HL-60/S4 treated with retinoic acid at 250 ng/mL for 4 days and 3 days (cell line): ENCODE measurements at regions not wholly inside any gene's neighbourhood (a gene's known extent, or its start where the extent isn't known, plus 50 kb on each side); places are given as distances from the start of the nearest gene placed in this dataset.

Experiments used
- in situ Hi-C: fragments of 300-500 bp; cut with MboI; formaldehyde crosslinking; loops from 2 replicates; pipeline ENCODE4 v1.7.0; 2022; ENCODE audit warnings: low sequenced_read_pairs

DNA sequence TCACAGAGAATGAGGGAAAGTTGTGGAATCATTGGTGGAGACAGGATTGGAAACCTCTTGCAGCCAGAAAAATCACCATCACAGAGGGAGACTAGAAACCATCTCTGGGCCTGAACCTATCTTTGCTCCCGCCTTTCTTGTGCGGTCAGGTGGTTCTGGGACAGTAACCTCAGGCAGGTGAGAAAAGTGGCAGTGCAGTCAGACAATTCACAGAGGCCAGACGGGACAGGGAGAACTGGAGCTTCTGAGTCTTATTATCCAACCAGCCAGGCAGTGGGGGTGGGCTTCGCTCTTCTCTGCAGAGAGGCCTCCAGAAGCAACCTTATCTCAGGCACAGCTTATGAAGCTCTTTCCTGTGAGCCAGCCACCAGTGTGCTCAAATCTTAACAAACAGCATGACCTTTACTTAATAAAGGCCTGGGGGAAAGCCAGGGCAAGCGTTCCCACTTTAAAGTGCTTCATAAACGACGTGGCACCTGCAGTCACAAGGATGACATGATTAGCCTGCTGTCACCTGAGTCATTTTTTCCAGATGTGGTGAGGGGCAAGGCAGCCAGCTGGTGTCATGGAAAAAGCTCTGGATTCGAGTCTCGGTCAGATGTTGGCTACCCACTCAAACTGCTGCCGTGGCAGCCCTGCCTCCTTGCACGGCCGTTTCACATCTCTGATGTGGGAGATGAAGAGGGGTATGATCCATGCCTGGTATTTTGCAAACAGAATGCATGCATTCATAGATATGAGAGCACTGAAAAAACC, 109.7 kb downstream of the B3GNT2 start:
- in situ Hi-C loops: no loop called here

DNA sequence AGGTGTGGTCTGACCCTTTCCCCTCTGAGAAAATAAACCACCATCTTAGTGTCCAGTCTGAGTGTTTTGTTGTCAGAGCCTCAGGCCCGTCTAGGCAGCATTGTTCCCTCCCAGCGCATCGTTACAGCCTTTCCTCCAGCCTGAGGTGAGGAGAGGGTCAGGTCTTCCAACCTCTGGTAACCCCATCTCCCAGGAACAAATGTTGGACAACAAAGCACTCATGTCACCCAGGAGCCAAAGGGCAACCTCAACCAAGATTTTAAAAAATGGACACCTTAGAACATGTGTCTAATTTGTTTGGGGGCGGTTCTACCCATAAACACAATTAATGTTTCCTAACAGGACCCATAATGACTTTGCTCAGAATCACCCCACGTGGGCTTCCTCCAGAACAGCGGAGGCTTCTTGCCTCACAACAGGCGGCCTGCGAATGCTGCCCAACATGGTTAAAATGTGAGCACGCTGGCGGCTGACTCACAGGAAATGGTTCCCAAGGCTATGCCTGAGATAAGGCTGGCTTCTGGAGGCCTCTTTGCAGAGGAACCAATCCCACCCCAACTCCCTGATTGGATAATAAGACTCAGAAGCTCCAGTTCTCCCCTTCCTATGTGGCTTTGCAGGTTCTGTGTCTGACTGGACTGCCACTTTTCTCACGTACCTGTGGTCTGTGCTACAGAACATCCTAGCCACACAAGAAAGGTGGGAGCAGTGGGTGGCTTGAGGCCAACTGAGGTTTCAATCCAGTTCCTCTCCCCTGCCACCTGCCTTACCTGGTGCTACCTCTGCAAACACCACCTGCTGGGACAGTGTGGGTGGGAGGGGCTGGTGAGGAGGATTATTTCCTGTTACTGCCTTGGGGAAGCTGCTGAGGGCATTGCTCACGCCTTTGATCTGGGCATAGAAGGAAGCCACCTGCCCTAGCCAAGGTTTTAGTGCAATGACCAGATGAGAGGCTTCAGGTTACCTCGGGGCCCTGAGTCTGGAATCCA, 108.8 kb downstream of the B3GNT2 start:
- in situ Hi-C loops: no loop called here

DNA sequence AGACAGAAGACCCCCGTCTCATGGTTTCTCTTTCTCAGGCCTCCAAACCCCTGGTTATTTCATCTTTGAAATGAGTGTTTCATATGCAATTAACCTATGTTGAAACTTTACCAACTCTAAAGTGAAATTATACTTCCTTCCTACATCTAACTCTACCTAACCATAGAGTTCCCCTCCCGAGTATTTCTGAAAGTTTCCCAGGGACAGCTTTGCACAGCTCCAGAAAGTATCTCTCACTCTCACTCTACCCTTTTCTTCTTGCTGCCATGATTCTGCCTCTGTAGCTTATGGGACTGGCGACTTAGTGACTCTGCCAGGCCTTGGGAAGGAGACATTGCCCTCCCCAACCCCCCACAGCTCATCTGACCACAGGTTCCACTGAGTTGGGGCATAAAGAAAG, 107.9 kb downstream of the B3GNT2 start:
- in situ Hi-C loops: no loop called here

DNA sequence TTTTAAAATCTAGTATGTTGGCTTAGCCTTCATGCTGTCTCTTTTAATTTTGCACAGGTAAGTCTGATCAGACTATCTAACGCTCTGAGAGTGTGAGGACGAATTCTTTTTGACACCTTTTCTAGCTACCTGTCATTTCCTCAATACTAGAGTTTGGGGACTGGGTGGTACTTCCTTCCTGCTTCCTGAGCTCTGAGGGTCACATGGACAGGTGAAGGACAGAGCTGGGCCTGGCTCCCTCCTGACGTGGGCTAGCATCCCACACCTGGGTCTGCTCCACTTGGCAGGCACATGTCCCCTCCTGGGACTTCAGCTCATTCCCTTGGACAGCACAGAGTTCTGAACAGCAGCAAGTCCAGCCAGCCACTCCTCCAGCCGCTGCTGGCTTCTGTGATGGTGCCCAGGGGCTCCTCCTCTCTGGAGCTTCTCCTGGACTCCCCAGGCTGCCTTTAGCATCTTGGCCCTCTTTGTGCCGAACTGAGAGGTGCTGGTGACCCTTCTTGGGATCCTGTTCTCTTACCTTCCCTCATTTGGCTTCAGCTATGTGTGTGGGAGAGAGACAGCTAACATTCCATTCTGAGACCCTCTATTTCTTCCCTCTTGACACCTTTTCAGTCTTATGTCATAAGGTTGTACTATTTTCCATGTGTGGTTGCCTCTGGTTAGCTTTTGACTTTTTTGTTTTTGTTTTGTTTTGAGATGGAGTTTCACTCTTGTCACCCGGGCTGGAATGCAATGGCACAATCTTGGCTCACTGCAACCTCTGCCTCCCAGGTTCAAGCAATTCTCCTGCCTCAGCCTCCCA, 106.9 kb downstream of the B3GNT2 start:
- in situ Hi-C loops: no loop called here

DNA sequence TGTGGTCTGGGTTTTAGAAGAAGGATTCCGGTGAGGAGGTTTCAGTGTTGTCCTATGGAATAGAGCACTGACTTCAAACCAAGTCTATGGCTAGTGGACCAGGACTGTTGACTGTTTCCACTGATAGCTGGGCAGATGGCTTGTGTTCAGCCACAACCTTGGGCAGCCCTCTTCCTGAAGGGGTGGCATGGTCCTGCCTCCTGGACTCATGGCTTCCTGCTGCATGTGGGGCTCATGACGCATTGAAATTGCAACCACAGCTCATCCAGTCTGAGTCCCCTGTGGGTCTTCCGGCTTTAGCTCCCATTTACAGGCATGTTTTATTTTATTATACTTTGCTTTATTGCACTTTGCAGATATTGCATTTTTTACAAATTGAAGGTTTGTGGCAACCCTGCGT, 105.0 kb downstream of the B3GNT2 start:
- in situ Hi-C loops: no loop called here

DNA sequence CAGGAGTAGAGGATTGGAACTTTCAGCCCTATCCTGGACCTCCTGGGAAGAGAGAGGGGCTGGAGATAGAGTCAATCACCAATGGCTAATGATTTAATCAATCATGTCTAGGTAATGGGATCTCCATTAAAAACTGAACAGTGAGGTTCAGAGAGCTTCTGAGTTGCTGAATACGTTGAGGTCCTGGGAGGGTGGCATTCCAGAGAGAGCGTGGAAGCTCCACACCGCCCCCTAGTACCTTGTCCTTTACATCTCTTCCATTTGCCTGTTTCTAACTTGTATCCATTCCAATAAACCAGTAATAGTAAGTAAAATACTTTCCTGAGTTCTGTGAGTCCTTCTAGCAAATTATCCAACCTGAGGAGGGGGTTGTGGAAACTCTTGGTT, 101.7 kb downstream of the B3GNT2 start:
- in situ Hi-C loops: no loop called here

DNA sequence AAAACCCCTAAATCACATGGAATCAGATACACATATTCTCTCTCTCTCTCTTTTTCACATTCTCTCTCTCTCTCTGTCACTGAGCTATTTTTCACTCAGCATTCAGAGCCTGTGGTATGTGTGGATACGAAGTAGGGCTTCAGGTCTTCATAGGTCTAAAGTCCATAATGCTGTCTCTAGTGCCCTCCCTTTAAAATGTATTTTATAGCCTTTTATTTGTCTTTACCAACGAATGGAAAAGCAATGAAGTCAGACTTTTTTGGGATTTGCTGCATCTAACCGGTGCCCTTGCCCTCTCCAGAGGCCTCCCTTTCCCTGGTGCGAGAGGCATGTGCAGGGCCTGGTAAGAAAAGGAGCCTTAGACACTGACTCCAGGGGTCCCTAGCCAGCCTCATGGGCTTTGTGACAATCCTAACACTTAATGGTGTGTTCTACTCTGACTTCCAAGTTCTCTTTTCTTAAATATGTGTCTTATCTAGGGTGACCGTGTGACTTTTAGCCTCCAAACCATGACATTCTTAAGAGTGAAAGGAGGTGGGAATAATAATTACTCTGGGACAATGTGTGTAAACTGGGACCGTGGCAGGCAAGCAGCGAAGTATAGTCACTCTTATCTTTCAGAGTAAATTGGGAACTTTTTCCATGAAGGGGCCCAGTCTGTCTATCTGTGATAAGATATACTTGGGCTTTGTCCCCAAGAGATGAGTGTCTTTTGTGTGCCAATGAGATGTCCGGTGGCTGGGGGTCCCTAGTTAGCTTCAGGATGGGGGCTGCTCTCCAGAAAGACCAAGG, 101.1 kb downstream of the B3GNT2 start:
- in situ Hi-C loops: no loop called here

DNA sequence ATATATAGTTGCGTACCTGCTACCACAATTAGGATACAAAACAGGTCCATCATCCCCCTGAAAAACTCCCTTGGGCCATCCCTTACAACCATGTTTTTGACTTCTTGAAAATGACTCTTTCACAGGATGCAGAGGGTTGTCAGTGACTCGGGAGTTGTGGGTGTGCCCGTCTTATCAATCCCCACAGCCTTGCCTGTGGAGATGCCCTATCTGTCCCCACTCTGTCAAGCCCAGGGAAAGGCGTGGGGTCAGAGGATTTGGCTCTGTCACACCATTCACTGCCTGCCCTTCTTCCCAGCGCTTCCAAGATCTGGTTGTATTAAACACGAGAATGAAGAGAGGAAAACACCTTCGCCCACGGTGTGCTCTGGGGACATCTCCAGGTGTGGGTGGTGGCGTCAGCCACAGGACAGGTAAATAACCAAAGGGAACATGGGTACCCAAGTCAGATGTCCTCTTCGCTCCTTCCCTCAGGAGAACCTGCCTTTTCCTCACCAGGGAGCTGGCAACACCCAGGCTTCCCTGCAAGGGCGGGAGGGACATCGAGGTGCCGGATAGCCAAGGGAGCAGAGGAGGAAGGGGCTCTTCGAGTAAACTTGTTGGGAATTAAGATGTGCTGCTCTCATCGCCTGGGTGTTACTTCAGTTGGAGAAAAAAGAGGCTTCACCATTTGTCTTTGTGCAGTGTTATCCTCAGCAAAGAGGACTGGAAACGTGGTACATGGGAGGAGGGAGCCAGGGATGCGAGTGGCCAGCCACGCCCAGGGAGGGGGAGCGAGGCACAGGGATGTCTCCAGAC, 100.3 kb downstream of the B3GNT2 start:
- in situ Hi-C loops: no loop called here

DNA sequence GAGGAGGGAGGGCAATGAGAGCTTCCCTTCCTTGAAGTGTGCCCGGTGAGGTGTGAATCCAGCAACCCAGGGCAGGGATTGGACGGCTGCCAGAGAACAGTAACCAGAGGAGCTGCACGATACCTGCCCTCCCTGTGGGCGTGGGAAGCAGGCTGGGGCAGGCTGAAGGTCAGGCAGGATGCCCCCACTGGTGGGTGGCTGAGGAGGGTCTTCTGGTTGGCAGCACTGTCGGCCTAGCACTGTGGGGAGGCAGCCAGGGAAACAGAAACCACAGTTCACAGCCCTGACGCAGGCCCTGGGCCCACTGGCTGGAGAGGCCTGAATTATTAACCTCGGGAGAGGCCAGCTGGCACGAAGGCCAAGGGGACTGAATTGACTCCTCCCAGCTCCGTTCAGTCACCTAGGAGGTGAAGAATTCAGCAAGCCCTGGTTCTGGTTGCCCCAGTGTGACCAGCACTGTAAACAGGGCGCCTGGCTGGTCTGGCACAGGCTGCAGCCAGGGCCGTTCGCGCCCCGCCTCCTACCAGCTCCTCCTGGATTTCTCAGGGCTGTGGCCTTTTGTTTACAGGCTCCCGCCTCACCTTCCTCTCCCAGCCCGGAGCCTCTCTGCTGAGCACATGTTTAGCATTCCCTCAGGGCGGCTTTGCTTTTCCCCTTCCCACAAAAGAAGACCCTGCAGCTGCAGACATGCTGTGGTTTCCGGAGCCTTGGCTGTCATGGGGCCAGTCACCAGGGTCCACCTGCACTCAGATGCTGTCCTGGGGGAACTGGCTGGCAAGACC, 97.8 kb downstream of the B3GNT2 start:
- in situ Hi-C loops: no loop called here

DNA sequence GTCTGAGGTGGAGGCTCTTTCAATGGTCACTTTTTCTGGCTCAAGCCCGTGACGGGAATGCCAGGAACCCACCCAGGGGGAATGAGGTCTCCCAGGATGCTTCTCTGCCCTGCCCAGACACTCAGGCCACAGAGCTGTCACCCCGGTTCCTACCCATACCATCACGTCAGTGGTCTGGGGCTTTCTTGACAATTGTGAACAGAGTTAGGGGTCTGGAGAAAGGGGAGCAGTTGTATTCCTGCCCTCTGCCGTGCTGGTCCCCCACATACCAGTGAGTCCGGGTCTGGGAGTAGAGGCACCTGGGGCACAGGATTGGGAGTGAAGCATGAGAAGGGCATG, 97.2 kb downstream of the B3GNT2 start:
- in situ Hi-C loops: no loop called here

DNA sequence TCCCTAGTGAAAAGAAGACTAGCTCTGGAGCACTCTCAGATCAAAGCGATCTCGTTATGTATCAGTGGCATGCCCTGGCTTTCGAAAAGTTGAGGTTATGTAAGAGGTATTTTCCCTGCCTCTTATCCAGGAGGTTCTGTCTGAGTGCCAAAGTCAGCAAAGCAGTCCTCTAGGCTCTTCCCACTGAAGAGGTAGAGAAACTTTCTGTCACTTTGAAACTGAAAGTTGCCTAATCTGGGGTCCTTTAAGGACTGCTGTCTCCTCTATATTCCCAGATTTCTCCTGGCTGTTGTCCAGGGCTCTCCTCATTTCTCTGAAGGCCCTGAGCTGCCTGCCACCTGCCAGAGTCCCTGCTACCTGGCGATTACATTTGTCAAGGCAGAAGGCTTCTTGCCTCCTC, 96.3 kb downstream of the B3GNT2 start:
- in situ Hi-C loops: no loop called here

DNA sequence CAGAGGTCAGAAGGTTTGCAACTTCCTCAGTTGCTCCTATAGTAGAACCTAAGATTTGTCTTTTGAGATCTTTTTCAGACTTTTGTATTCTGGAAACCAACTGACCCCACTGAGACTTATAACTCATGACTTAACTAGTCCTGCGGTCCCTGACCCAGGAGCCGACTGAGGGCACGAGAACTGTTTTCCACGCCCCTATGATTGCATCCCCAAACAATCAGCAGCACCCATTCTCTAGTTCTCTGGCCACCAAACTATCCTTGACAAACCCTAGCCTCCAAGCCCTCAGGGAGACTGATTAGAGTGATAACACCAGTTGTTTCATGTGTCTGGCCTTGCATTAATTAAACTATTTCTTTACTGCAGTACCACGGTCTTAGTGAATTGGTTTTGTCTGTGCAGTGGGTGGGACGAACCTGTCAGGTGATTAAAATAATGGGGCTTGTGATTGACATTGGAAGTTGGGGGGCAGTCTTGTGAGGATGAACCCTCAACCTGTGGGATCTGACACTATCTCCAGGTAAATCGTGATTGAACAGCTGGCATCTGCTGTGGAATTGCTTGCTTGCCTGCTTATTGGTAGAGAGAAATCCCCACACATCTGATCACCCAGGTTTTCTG, 95.7 kb downstream of the B3GNT2 start:
- in situ Hi-C loops: no loop called here

DNA sequence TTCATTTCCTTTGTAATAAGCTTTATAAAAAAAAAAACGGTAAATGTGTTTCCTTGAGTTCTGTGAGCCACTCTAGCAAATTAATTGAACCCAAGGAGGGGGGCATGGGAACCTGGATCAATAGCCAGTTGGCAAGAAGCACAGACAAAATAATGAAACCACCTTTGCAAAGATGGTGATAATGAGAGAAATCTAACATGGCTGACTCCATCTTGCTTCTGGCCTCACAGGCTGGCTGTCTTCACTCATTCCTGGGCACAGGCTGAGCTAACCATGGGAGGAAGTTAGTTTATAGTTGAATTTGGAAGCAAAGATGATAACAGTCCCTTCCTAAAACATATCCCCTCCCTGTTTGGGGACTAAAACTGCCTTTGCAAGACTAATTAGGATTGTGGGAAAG, 95.1 kb downstream of the B3GNT2 start:
- in situ Hi-C loops: no loop called here

DNA sequence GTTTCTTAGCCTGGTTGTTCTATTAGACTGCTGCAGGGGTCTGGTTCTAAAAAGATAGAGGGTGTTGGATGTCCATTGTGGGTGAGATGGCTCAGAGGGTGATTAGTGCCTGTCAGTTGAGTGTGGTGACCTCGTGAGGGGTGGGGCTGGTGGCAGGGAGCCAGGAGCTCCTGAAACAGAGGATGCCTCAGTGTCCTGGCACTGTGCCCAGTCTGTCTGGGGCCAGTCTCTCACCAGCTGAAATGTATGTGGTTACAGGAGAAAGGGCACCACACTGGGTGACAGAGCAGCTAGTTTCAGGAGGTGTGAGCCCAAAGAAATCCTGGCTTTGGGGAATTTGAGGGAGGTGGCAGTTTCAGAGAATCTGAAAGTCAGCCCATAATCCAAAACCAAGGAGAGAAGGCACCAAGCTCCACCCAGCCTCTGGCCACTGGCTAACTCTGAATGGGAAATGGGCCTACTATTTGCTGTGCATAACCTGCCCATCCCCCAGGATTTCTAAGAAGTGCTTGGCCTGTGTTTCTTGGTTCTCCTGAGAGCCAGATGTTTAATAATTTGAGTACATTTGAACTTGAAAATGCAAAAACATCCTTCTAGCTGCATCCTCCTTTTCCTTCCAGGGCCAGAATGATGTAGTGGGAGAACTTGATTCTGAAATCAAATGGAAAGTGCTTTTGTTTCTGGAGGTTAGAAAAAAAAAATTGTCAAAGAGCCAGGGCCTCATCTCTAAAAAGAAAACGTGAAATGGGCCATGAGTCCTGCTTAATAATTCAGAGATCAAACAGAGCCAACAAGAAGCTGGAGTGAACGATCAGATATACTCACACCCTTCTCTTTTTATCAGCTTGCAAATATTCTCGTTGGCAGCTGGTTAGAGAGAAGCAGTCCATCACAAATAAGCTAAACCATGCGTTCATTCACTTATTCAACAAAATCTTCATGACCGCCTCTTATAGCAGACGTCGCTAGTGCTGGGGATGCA, 92.3 kb downstream of the B3GNT2 start:
- in situ Hi-C loops: no loop called here

DNA sequence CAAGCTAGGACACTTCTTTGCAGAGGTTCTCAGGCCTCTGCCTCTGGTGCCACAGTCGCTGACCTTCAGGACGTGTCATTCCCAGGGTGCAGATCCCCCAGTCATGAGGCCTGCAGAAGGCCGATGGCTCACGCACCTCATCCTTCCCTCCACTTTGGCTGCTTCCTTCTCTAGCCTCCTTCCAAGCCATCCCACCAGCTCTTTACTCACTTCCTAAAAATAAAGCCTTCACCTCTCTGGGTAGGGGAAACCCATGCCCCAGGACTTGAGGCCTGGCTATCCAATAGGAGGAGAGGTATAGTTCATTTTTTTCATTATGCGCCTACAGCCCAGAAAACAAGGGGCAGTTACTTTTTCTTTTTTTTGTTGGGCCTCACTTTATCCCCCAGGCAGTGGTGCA, 91.4 kb downstream of the B3GNT2 start:
- in situ Hi-C loops: no loop called here

DNA sequence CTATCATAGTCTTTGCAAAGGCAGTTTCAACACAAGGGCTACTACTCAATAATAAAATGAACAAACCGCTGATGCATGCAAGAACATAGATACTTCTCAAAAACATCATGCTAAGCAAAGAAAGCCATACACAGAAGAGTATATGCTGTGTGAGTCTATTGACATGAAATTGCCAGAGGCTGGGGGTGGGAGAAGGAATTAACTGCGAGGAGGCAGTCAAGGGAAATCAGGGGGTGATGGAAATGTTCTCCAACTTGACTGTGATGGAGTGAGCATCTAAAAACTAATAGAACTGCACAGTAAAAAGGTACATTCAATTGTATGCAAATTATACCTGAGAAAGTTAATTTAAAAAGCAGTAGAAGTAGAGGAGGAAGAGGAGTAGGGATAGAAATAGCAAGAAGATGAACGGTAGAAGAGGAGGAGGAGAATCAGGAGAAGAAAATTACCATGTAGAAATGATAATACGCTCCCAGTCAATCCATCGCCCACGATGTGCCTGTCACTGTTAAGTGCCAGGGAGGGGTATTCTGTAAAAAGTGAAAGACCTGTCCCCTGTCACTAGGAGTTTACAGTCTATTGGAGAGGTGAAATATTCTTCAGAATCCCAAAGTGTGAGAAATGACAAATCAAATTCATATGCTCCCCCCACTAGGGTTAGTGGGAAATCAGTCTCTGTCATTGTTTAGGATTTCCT, 90.3 kb downstream of the B3GNT2 start:
- in situ Hi-C loops: no loop called here

DNA sequence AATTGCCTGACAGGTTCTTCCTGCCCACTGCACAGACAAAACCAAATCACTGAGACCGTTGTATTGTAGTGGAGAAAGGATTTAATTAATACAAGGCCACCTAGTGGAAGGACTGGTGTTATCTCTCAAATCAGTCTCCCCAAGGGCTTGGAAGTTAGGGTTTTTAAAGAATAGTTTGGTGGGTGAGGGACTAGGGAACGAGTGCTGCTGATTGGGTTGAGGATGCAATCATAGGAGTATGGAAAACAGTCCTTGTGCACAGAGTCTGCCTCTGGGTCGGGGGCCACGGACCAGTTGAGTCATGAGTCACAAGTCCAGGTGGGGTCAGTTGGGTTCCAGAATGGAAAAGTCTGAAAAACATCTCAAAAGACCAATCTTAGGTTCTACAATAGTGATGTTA, 89.1 kb downstream of the B3GNT2 start:
- in situ Hi-C loops: no loop called here
